GM10248 (cell line): ENCODE measurements at regions not wholly inside any gene's neighbourhood (a gene's known extent, or its start where the extent isn't known, plus 50 kb on each side); places are given as distances from the start of the nearest gene placed in this dataset.

ENCODE experiments used
- CTCF ChIA-PET: fragments of 300-600 bp; sonication (Branson Sonifier 250); formaldehyde crosslinking; extraction: SDS; loops from one replicate; lab custom pipeline; 2021; ENCODE audit warnings: antibody characterized with exemption; lab: Yijun Ruan, JAX
- POLR2A ChIA-PET: fragments of 350-650 bp; sonication (Branson Sonifier 250); formaldehyde crosslinking; extraction: SDS; loops from one replicate; lab custom pipeline; 2020; ENCODE audit warnings: antibody characterized with exemption; lab: Yijun Ruan, JAX
- DNase-seq: peaks from one replicate; pipeline ENCODE4 v3.0.0; 2012; ENCODE audit errors: extremely low spot score
- CTCF ChIP-seq: IDR thresholded peaks from 2 replicates; pipeline ENCODE4 v1.5.1; 2012; ENCODE audit warnings: mild to moderate bottlenecking, low read depth; ENCODE audit errors: extremely low read depth, missing control alignments, control extremely low read depth

DNA sequence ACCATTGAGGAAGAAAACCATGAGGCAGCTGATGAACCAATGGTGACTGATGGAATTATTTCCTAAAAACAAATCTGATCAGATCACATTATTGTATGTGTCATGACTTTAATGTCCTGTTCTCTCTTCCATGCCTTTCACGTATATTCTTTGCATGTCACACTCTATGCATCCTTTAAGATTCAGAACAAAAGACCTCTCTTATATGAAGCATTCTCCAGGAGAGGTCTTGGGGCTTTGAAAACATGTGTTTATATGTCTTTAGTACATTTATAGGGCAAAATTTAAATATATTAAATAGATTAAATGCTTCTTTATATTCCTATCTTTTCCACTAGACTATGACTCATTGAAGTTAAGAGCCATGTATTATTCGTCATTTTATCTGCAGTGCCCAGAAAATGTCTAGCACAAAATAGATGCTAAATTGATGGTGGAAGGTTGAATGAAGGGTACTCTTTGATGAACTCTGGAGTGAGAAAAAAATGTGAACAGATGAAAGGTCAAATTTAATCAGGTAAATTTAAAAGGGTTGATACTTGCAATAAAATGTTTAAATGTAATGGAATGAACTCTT, 196.3 kb downstream of the PSAT1 start:
- no peak for DNase-seq
- ChIA-PET CTCF (interaction anchor here (1.1 kb wide), 2 partner anchors 12 to 13 kb away, joined by 3 read pairs; no protein-coding TSS in a partner anchor), POLR2A (no interaction called here)
- TF ChIP-seq CTCF: no peak

GRCh38 chr9:78502566-78502965, 205.6 kb downstream of the PSAT1 start:
- ChIA-PET POLR2A (no interaction called here), CTCF (no interaction called here)
- TF ChIP-seq CTCF: no peak
- no peak for DNase-seq

- POLR2A ChIA-PET: no interaction called here
- TF ChIP-seq CTCF: no peak
- no peak for DNase-seq
- CTCF ChIA-PET: interaction anchor here (1.1 kb wide), 1 partner anchor 12 kb away, joined by 3 read pairs; no protein-coding TSS in a partner anchor
These were observed 208.6 kb downstream of the PSAT1 start for GRCh38 chr9:78505546-78505945.

DNA sequence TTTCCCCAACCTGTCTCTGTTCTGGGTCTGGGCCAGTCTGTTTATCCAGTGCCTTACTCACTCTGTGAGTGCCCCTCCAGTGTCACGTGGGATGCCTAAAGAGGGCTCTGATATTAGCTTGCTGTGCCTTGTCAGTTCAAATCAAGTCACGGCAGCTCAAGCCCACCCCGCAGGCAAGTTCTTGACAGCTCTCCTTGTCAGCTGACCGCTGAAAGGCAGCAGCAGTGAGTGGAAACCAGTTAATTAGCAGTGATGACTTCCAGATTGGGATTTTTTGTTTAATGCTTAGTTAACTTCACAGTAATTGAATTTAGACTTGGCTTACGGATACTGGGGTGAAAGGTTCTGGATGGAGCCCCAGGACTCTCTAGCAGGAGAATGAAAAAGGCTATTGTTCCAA, 210.1 kb downstream of the PSAT1 start:
- TF ChIP-seq CTCF: no peak
- POLR2A ChIA-PET: no interaction called here
- no peak for DNase-seq
- CTCF ChIA-PET: interaction anchor here (1.7 kb wide), 1 partner anchor 22 kb away, joined by 4 read pairs; no protein-coding TSS in a partner anchor

DNA sequence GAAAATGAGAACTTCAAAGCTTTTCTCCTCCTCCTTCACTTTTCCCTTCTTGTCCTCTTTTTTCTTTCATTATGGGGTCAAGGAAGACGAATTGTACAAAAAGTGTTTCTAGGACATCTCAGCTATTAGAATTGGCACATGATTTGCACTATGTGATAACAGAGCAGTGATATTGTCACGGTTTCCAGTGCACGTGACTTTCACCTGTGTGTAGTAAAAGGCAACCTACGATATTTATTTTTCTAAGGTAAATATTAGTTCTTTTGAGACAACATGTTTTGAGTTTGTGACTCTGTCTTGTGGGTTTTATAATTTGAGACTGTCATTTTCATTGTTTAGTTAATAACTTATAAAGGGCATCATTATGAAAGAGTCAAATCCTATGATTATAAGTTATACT, 213.1 kb downstream of the PSAT1 start:
- ChIA-PET CTCF (interaction anchor here (1.4 kb wide), 1 partner anchor 7 kb away, joined by 3 read pairs; no protein-coding TSS in a partner anchor), POLR2A (no interaction called here)

GRCh38 chr9:78515108-78515507, 218.2 kb downstream of the PSAT1 start:
- DNase-seq: no peak
- CTCF ChIA-PET: no interaction called here
- POLR2A ChIA-PET: no interaction called here
- TF ChIP-seq CTCF: no peak

More for the DNA sequence above, 213.1 kb downstream of the PSAT1 start:
- TF ChIP-seq CTCF: no peak
- DNase-seq: no peak
